ENCODE measurements at regions not wholly inside any gene's neighbourhood (a gene's known extent, or its start where the extent isn't known, plus 50 kb on each side); places are given as distances from the start of the nearest gene placed in this dataset.
"Not testable (repeated sequence)": the region's sequence is repeated elsewhere in the genome, so short reads cannot be mapped to it uniquely, and the experiment has no call there.

DNA sequence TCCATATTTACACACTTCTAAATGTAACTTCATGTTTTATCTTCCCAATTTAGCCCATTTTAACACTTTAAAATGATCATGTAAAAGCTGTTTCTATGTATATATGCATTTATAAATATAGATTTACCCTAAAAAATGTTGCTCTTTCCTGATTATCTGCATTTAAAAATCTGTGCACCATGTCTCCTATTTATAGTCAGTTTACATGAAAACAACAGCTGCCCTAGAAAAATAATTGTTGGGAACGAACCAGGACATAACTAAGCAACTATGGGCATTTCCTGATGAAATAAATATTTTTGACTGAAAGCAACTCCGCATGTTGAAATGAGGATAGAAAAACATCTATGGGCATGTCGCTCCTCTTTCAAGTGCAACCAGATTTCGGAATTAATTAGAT is 1368.2 kb downstream of the FAM181B start:
- DNase-seq = no peak

DNA sequence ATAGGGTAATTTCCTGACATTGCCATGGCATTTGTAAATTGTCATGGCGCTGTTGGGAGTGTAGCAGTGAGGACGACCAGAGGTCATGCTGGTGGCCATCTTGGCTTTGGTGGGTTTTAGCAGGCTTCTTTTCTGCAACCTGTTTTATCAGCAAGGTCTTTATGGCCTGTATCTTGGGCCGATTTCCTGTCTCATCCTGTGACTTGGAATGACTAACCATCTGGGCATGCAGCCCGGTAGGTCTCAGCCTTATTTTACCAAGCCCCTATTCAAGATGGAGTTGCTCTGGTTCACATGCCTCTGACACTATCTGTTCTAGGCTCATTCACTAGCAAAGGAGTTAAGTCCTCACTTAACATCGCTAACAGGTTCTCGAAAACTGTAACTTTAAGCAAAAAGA is 1374.2 kb downstream of the FAM181B start:
- no peak for DNase-seq

DNA sequence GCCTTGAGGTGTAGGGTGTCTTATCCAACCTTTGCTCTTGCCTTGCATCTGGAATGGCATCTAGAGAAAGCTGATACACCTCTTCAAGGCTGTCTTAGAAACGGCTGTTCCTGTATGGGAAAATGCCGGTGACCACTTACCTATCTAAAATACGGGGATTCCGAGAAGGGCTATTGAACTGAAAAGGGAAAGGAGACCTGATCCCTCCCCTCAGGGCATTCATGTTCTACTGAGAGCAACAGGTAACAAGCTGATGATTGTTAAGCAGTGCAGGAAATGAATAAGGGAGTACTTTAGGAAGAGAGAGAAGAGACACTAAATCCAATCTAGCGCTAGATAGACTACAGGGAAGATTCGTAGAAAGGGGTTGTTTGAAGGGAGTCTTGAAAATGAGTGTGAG is 1388.1 kb downstream of the FAM181B start:
- DNase-seq = no peak

DNA sequence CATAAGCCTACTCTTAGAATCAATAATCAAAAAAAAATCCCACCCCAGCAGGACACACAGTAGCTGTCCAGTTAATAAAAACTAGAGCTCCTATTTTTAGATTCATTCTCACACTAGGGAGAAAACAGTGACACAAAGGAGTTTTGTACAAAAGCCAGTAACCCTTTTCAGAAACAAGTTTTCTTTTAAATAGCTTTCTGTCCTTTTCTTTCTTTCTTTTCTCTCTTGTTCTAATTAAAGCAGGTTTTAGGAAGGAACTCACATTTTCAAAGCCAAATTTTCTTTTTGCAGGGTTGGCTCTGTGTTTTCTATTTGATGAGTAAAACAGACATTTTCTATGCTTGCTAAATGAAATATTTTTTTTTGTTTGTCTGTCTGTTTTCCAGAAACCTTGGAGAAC is 1390.7 kb downstream of the FAM181B start:
- no peak for DNase-seq

GRCh38 chr11:81340225-81340624 is 1393.4 kb downstream of the FAM181B start:
- no peak for DNase-seq

DNA sequence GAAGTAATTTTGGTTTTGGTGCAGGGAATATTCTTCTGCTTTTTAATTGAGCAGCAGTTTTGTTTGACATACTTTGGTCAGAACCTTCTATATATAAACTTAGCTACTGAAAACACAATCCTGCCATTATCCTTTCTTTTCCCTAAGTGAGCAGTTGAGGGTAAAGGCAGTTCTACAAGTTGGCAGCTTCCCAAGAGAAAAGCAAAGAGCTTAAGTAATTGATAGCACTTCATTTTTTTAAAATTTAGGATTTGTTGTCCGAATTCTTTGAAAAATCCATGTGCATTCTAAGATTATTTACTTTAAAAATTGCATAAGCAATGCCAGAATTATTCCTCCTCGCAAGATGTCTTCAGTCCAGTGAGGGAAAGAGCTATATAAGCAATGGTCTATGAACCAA is 1394.1 kb downstream of the FAM181B start:
- DNase-seq = no peak

GRCh38 chr11:81337756-81338155 is 1395.9 kb downstream of the FAM181B start:
- no peak for DNase-seq

- DNase-seq = no peak
These were observed 1401.4 kb downstream of the FAM181B start for GRCh38 chr11:81332276-81332675.

DNA sequence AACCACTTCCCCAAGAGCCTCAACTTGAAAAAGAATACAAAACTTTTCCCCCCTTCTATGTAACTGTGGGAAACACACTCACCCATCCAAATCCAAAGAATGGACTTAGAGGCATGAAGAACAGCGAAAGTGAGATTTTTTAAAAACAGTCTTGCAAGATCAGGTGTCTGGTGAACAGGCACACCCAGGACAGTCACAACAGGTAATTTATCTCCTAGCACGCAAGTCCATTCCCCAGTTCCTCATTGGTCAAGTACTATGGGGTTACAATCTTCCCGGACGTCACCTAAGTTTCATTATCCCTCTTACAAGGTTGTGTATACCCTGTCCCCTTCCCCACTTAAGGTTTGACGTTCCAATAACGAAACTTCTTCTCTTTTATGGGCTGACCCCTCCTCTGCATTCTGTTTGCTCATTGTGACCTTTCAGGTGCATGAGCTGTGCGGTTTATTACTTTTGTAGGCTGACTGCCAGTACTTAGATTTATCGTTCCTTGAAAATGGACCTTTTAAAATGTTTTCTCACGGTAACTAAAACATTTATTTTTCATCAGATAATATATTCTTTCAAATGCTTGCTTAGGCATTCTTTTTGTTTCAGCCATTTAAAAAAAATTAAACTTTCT is 1401.9 kb downstream of the FAM181B start:
- no peak for DNase-seq

- no peak for DNase-seq
These were observed 1402.6 kb downstream of the FAM181B start for GRCh38 chr11:81331088-81331487.

DNA sequence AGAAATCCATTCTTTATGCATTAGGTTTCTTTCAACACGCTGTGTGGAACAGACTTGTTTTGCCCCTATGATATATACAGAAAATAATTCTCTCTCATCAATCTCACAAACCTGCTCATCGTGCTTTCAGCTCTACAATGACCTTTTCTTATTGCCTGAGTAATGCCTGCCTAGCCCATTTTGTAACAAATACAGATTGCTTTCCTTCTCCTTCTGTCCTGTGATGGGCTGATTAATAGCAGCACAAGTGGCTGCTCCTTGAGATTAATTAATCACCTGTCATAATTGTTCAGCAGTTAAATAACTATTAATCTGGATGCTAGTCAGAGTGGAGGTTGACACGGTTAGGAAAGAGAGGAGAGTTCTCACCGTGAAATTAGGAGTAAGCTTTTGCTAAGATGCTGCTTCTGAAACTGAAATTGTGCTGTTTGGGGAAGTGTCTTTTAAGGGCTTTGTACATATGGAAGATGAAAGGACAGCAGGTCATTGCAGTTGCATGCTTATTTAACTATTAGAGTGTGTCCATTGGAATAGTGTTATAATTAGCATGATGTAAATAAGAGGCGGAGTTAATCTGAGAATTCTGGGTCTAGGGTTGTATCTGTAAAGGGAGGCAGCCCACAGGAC is 1430.5 kb downstream of the FAM181B start:
- no peak for DNase-seq

DNA sequence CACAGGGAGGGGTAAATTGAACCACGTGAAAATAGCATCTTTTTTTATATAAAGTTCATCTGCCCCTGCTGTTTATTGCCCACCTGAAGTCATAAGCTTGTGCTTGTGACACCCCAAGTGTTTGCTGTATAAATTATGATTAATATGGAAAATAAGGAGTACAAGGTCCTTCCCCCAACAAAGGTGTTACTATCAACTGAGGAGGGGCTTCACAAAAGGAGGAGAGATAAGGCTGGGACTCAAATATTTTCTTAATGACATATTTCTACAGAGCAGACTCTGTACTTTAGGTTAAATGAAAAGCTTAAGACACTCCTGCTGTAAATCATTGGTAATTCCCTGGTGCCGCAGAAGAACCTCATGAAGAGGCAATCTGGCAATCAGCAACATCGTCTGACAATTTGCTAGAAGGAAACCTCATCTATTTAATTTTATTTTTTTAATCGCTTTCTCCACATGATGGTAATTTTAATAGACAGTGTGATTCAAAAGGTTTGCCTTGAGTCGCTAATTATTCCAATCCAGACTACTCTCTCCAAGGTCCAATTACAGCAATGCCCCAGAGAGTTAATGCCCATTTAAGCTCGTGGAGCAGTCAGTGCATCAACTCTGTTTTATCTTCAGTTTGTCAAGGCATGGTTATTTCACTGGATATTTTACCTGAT is 1432.4 kb downstream of the FAM181B start:
- no peak for DNase-seq

GRCh38 chr11:81286959-81287358 is 1446.7 kb downstream of the FAM181B start:
- no peak for DNase-seq

- no peak for DNase-seq
These were observed 1447.1 kb downstream of the FAM181B start for GRCh38 chr11:81286550-81286949.

- DNase-seq = not testable (repeated sequence)
These were observed 1453.4 kb downstream of the FAM181B start for GRCh38 chr11:81280228-81280627.

GRCh38 chr11:81278991-81279390 is 1454.7 kb downstream of the FAM181B start:
- no peak for DNase-seq

DNA sequence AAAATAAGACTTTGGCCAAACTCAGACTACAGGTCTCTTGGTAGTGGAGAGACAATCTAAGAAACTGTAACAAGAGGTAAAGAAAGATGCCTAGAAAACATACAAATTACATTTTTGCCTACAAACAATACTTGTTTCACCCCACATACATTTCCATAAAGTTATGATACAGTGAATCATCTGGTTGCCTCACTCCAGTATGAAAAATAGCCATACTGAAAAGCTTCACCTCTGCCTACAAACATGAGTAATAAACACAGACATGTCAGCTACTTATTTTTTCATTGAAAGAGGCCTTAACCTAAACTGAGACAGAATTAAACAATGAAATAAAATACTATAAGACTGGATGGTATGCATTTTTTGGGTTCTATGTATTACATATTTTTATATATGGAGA is 1463.0 kb downstream of the FAM181B start:
- no peak for DNase-seq

DNA sequence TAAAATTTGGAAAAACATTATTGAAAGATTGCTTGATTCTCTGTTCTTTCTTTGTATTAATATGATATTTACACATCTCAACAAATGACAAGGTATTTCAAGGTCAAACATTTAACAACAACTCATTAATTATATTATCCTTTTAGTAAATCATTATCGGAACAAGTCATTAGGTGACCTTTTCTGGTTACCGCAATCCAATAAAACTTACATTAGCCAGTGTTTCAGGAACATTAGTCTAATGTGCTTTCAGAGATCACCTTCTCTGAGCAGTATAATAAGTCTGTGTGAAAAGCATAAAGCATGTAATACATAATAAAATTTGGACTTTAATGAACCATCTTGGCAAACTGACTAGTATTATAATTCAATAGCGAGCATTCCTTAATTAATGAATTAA is 1466.4 kb downstream of the FAM181B start:
- no peak for DNase-seq

- no peak for DNase-seq
These were observed 1474.2 kb downstream of the FAM181B start for GRCh38 chr11:81259471-81259870.

- no peak for DNase-seq
These were observed 1477.8 kb downstream of the FAM181B start for GRCh38 chr11:81255895-81256294.

DNA sequence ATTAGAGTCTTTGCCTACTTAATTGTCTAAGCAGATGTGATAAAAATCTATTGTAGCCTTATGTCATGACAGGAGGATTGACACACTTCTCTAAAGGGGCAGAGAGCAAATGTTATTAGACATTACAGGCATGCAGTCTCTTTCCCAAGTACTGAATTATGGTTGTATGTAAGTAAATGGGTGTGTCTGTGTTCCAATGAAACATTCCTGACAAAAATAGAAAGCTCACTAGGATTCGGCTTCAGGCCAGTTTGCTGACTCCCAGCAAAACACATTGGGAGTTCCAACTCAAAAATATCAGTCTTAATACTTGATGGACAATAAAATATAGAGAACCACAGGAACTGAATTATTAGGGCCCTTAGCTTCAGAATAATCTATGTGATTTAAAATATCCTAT is 1480.4 kb downstream of the FAM181B start:
- DNase-seq = no peak

DNA sequence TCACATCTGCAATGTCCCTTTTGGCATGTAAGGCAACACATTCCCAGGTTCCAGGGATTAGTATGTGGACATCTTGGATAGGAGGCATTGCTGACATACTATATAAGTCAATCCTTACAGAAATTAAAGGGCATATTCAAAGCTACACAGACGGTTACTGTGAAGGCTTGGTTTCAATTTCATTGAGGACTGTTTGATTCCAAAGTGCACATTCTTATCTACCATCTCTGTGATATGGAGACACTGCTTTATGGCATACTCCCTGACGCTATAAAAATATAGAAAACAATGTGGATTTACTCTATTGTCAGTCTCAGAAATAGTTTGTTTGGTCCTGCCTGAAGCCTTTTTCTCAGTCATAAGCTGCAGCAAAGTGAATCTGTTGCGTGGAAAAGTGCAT is 1486.7 kb downstream of the FAM181B start:
- DNase-seq = no peak

DNA sequence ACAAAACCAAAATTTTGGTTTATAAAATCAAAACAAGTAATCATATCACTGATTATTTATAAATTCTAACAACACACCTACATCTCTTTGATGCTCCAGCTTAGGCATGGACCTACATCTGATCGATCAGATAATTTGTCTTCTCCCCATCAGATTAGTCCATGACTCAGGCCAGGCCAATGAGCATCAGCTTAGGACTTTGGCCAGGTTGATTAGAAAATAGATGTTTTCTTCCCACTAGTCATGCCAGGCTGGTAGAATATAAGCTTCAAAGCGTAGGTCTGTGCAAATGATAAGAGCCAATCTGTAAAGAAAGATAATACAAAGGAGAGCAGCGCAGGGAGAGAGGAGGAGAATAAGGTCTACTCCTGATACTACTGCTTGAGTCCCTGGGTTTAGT is 1487.9 kb downstream of the FAM181B start:
- DNase-seq = no peak

DNA sequence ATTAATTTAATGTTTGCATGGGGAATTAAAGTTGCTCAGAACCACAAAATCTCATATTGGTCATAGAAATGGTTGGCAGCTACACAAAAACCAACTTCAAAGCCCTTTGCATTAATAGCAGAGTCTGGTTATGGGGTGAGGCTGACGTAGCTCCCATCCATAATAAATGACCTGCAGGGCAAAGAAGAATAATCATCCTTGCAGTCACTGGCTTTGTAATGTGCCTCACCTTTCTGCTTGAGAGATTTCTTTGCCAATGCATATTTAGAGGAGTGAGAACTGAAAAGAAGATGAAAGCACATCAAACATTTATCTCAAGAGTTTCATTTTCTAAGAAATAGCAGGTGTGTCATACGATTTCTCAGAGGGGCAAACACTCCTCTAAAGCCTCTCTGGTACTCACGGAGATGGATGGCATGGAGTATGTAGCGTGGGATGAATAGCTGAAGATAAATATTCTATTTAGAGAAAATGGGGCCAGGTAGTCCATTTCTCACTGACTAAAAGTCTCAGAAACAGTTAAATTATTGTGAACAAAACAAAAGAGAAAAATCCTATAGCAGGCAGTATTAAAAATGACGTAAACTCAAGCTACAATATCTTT is 1491.9 kb downstream of the FAM181B start:
- no peak for DNase-seq

Data from CD4-positive, alpha-beta T cell treated with Interferon alpha-2 for 1 hour (primary cell).